ENCODE measurements at regions not wholly inside any gene's neighbourhood (a gene's known extent, or its start where the extent isn't known, plus 50 kb on each side); places are given as distances from the start of the nearest gene placed in this dataset.

DNA sequence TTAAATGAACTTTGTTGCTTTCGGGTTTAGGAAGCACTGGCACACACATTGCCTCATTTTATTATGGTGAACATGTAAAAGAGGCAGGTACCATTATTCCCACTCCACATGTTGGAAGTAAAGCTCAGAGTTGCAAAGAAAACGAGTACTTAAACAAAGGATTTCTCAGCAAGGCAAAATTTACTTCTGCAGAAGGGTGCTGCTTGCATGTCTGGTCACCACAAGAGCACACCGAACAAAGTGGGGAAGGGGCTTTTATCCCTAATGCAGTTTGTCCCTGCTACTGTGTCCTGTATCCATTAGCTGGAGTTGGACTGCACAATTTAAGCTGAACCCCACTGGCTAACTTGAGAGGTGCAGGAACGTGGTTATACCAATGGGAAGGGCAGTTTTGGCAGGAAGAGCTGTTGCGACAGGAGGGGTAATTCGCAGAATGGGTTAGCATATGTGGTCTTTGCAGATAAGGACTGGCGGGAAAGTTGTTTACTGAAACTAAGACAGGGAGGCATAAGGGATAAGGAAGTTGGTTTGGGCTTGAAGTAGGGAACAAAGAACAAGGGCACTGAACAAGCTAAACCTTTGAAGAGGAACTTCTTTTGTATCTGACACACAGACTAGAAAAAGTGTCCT, 545.5 kb downstream of the UQCRFS1 start:
- TF ChIP-seq, protein P1, sequence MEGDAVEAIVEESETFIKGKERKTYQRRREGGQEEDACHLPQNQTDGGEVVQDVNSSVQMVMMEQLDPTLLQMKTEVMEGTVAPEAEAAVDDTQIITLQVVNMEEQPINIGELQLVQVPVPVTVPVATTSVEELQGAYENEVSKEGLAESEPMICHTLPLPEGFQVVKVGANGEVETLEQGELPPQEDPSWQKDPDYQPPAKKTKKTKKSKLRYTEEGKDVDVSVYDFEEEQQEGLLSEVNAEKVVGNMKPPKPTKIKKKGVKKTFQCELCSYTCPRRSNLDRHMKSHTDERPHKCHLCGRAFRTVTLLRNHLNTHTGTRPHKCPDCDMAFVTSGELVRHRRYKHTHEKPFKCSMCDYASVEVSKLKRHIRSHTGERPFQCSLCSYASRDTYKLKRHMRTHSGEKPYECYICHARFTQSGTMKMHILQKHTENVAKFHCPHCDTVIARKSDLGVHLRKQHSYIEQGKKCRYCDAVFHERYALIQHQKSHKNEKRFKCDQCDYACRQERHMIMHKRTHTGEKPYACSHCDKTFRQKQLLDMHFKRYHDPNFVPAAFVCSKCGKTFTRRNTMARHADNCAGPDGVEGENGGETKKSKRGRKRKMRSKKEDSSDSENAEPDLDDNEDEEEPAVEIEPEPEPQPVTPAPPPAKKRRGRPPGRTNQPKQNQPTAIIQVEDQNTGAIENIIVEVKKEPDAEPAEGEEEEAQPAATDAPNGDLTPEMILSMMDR (IDR thresholded peaks at IDR 0.05) = no peak
- TF ChIP-seq POLR2A (IDR thresholded peaks at IDR 0.05) = no peak
